ENCODE measurements at regions not wholly inside any gene's neighbourhood (a gene's known extent, or its start where the extent isn't known, plus 50 kb on each side); places are given as distances from the start of the nearest gene placed in this dataset.

DNA sequence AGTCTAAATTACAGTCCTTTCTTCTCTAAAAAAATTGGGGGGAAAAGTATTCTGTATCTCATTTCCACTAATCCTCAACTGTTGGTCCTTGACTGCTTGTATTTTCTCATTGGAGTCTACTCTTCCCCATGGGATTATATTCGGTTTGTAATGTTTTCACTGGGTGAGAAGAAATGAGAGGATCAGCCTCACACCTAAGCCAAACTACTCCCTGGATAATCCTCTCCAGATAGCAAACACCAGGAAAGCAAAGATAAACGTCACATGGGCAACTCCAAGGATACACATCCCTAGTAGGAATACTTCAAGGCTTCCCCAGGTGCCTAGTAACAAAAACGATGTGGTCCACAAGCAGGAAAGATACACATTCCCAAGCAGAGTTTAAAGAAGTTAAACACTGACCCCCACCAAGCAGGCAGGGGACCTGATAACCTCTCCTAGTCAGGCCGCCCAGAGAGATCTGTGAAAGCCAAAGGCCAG, 53.9 kb upstream of the SOX4 start:
- H3K9me3 Mint-ChIP-seq, result peaks cover 15% of the 10 kb centered on the region
- TF ChIP-seq CTCF (IDR thresholded peaks at IDR 0.05; ENCODE audit: unreplicated experiment in 3 of 3), result no peak
- H3K4me3 Mint-ChIP-seq, result no peak overlapping the region
- peaks cover 8% of the 10 kb centered on the region for H3K36me3 Mint-ChIP-seq (ENCODE audit: low read depth)
- H3K27ac Mint-ChIP-seq, result peak overlapping the region in 1 of 3 experiments; percentile 42
- H3K4me1 Mint-ChIP-seq, result peaks cover 32% of the 10 kb centered on the region
- H3K27me3 Mint-ChIP-seq (ENCODE audit: low read depth), result peaks cover 2% of the 10 kb centered on the region

All from nephron (organoid).